BJ (cell line): ENCODE measurements at regions not wholly inside any gene's neighbourhood (a gene's known extent, or its start where the extent isn't known, plus 50 kb on each side); places are given as distances from the start of the nearest gene placed in this dataset.

Experiments used
- CTCF ChIA-PET: fragments of 350-600 bp; formaldehyde crosslinking; extraction: SDS; loops from one replicate; lab custom pipeline; 2021; ENCODE audit warnings: antibody characterized with exemption, inconsistent platforms; lab: Yijun Ruan, JAX
- POLR2A ChIA-PET: fragments of 300-600 bp; sonication (Branson Sonifier 250); formaldehyde crosslinking; extraction: SDS; loops from one replicate; lab custom pipeline; 2021; ENCODE audit warnings: antibody characterized with exemption; lab: Charles Lee
- DNase-seq: peaks from one replicate; pipeline ENCODE4 v3.0.0-alpha.2; 2011; ENCODE audit warnings: low read depth
- H3K27me3 ChIP-seq: 2 replicates; pipeline ENCODE4 v1.6.0; 2011; ENCODE audit warnings: low read length; ENCODE audit not compliant: control insufficient read depth, insufficient read depth
- H3K36me3 ChIP-seq: 2 replicates; pipeline ENCODE4 v1.5.1; 2011; ENCODE audit warnings: low read length; ENCODE audit not compliant: control insufficient read depth, insufficient read depth
- H3K4me3 ChIP-seq: 2 replicates; pipeline ENCODE4 v1.5.1; 2011; ENCODE audit warnings: low read depth, mild to moderate bottlenecking, control low read depth, low read length
- TF ChIP-seq, protein P1 (sequence below): IDR thresholded peaks from 2 replicates; pipeline ENCODE4 v1.5.1; 2011; ENCODE audit warnings: low read depth, mild to moderate bottlenecking, control low read depth, inconsistent platforms, low read length, moderate library complexity; ENCODE audit not compliant: insufficient read depth

DNA sequence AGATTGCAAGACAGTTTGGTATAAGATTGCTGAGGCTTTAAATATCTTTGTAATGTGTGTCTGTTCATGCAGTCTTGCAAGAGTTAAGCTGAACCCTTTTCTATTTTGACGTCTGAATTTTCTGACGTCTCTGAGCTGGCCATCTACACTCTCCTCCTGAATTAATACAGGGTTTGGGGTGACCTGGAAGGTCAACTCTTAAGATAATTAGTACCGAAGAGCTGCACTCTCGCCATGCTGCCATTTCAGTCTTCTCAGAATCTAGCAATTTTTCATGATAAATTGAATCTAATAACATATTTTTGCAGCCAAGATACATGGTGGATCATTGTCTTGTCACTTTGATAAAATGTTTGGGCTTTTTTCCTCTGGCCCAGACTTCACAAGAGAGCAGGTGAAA, 1245.2 kb upstream of the CELF4 start:
- Histone ChIP-seq H3K4me3 (no peak overlapping the region), H3K36me3 (no peaks in the 10 kb centered on the region), H3K27me3 (no peaks in the 10 kb centered on the region)
- TF ChIP-seq, protein P1, sequence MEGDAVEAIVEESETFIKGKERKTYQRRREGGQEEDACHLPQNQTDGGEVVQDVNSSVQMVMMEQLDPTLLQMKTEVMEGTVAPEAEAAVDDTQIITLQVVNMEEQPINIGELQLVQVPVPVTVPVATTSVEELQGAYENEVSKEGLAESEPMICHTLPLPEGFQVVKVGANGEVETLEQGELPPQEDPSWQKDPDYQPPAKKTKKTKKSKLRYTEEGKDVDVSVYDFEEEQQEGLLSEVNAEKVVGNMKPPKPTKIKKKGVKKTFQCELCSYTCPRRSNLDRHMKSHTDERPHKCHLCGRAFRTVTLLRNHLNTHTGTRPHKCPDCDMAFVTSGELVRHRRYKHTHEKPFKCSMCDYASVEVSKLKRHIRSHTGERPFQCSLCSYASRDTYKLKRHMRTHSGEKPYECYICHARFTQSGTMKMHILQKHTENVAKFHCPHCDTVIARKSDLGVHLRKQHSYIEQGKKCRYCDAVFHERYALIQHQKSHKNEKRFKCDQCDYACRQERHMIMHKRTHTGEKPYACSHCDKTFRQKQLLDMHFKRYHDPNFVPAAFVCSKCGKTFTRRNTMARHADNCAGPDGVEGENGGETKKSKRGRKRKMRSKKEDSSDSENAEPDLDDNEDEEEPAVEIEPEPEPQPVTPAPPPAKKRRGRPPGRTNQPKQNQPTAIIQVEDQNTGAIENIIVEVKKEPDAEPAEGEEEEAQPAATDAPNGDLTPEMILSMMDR, result no peak
- ChIA-PET CTCF (no interaction called here), POLR2A (no interaction called here)
- DNase-seq, result no peak

GRCh38 chr18:38807915-38808314, 1242.3 kb upstream of the CELF4 start:
- TF ChIP-seq, protein P1, result no peak
- ChIA-PET CTCF (no interaction called here), POLR2A (no interaction called here)
- H3K36me3 ChIP-seq, result no peaks in the 10 kb centered on the region
- DNase-seq, result no peak
- no peak overlapping the region for H3K4me3 ChIP-seq
- H3K27me3 ChIP-seq, result no peaks in the 10 kb centered on the region

GRCh38 chr18:38805256-38805655, 1239.7 kb upstream of the CELF4 start:
- Histone ChIP-seq H3K4me3 (no peak overlapping the region), H3K36me3 (no peaks in the 10 kb centered on the region), H3K27me3 (no peaks in the 10 kb centered on the region)
- TF ChIP-seq, protein P1, result no peak
- POLR2A ChIA-PET, result no interaction called here
- CTCF ChIA-PET, result no interaction called here
- DNase-seq, result no peak

DNA sequence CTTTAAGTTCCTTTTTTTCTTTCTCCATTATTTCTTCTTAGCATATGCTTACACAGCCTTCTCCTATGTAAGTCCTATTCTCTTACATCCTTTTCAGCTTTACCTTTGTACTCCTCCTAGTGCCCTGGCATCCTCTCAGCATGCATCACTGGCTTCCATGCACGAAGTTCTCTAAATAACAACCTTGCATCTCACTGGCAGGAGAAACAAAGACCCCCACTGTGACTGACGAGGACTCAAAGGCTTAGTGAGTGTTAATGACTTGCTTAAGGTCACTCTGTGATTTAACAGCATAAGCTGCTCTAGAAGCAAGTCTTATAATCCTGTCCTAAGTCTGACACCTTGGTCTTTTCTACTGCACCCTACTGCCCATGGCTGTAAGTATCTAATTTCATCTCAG, 1236.0 kb upstream of the CELF4 start:
- Histone ChIP-seq H3K36me3 (no peaks in the 10 kb centered on the region), H3K27me3 (no peaks in the 10 kb centered on the region), H3K4me3 (no peak overlapping the region)
- DNase-seq, result no peak
- POLR2A ChIA-PET, result no interaction called here
- TF ChIP-seq, protein P1, result no peak
- CTCF ChIA-PET, result no interaction called here

- Histone ChIP-seq H3K27me3 (no peaks in the 10 kb centered on the region), H3K36me3 (no peaks in the 10 kb centered on the region), H3K4me3 (no peak overlapping the region)
- DNase-seq, result no peak
- CTCF ChIA-PET, result no interaction called here
- POLR2A ChIA-PET, result no interaction called here
- TF ChIP-seq, protein P1, result no peak
These were observed 1231.2 kb upstream of the CELF4 start for GRCh38 chr18:38796762-38797161.
